A673 (cell line): ENCODE measurements at regions not wholly inside any gene's neighbourhood (a gene's known extent, or its start where the extent isn't known, plus 50 kb on each side); places are given as distances from the start of the nearest gene placed in this dataset.

Experiments used
- BruUV-seq: library from RNA; stranded (reverse); fragments of 400-500 nt; replicated peaks from 2 replicates; lab custom pipeline; 2021; lab: Mats Ljungman, UMichigan
- CTCF ChIA-PET: fragments of 300-600 bp; sonication (Branson Sonifier 250); formaldehyde crosslinking; loops from one replicate; lab custom pipeline; 2022; ENCODE audit warnings: antibody characterized with exemption; lab: Charles Lee
- POLR2A ChIA-PET: fragments of 300-600 bp; sonication (Branson Sonifier 250); formaldehyde crosslinking; loops from one replicate; lab custom pipeline; 2022; ENCODE audit warnings: antibody characterized with exemption; ENCODE audit not compliant: low non-redundant PET; lab: Charles Lee
- DNase-seq: peaks from one replicate; pipeline ENCODE4 v3.0.0-alpha.2; 2015; ENCODE audit warnings: low spot score
- H3K27ac ChIP-seq: fragments of 200-600 bp; sonication (generic); 2 replicates; pipeline ENCODE4 v1.5.1; 2016; ENCODE audit warnings: mixed run types, low read depth, mild to moderate bottlenecking, mixed read lengths, antibody characterized with exemption, low read length; ENCODE audit not compliant: poor library complexity, severe bottlenecking
- H3K27me3 ChIP-seq: fragments of 200-600 bp; sonication (generic); replicated peaks from 2 replicates; pipeline ENCODE4 v1.6.1; 2017; ENCODE audit warnings: mixed run types, low read depth, mild to moderate bottlenecking, mixed read lengths, antibody characterized with exemption, low read length; ENCODE audit not compliant: insufficient read depth, poor library complexity
- H3K36me3 ChIP-seq: fragments of 200-600 bp; sonication (generic); 2 replicates; pipeline ENCODE4 v1.6.1; 2016; ENCODE audit warnings: mixed run types, mild to moderate bottlenecking, mixed read lengths, antibody characterized with exemption, low read length; ENCODE audit not compliant: insufficient read depth, poor library complexity, severe bottlenecking
- H3K4me1 ChIP-seq: fragments of 200-600 bp; sonication (generic); 2 replicates; pipeline ENCODE4 v1.6.1; 2017; ENCODE audit warnings: mixed run types, mild to moderate bottlenecking, mixed read lengths, antibody characterized with exemption, low read length; ENCODE audit not compliant: insufficient read depth, poor library complexity, severe bottlenecking
- H3K4me3 ChIP-seq: fragments of 200-600 bp; sonication (generic); 2 replicates; pipeline ENCODE4 v1.5.1; 2016; ENCODE audit warnings: low read depth, mixed run types, mild to moderate bottlenecking, mixed read lengths, low read length; ENCODE audit not compliant: poor library complexity, severe bottlenecking
- H3K9me3 ChIP-seq: fragments of 200-600 bp; sonication (generic); 2 replicates; pipeline ENCODE4 v1.6.1; 2016; ENCODE audit warnings: mixed run types, low read depth, mild to moderate bottlenecking, mixed read lengths, antibody characterized with exemption, low read length; ENCODE audit not compliant: poor library complexity, severe bottlenecking
- EZH2 ChIP-seq: fragments of 200-600 bp; sonication (generic); IDR thresholded peaks from 2 replicates; pipeline ENCODE4 v1.6.1; 2017; ENCODE audit warnings: borderline replicate concordance, low read depth, mild to moderate bottlenecking, mixed read lengths, antibody characterized with exemption, low read length; ENCODE audit not compliant: poor library complexity, severe bottlenecking
- intact Hi-C: fragments of 100-400 bp; cut with micrococcal nuclease; formaldehyde crosslinking; loops from one replicate; pipeline ENCODE4 v1.10.0; 2022; ENCODE audit not compliant: unreplicated experiment
- TF ChIP-seq, protein P1 (sequence below): fragments of 300-800, 200-600 bp; sonication (generic); conservative IDR thresholded peaks from 2 replicates; pipeline ENCODE4 v1.5.1; 2017; ENCODE audit warnings: low read depth, mild to moderate bottlenecking, antibody characterized with exemption, low read length, moderate library complexity, mixed read lengths

DNA sequence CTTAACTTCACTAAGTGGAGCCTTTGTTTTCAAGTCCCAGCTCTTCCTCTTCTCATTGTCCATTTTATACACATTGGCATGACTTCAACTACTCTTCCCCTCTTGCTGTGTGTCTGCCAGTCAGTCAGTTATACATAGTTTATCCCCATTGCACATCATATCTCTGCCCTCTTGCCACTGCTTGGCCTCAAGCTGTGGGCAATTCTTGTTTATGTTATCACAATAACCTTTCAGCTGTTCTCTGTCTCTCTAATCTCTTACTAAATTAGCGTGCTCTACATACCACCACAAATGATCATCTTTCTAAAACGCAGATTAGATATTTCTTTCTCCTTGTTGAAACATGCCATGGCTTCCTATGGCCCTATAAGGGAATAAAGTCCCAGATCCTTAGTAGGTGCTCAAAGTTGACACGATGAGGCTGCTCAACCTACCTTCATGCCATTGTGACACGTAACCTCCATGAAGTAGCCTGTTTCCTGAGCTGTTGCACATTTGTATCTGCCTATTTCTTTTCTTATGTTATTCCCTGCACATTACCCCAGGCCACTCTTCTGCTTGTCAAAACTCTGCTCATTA is 239.3 kb downstream of the GAS1 start:
- no peak overlapping the region for H3K27ac ChIP-seq
- no peaks in the 10 kb centered on the region for H3K9me3 ChIP-seq
- H3K36me3 ChIP-seq, result no peaks in the 10 kb centered on the region
- no peaks in the 10 kb centered on the region for H3K27me3 ChIP-seq
- BruUV-seq, result no TSS peak
- CTCF ChIA-PET, result no interaction called here
- H3K4me1 ChIP-seq, result no peaks in the 10 kb centered on the region
- no peak for TF ChIP-seq EZH2
- TF ChIP-seq, protein P1, sequence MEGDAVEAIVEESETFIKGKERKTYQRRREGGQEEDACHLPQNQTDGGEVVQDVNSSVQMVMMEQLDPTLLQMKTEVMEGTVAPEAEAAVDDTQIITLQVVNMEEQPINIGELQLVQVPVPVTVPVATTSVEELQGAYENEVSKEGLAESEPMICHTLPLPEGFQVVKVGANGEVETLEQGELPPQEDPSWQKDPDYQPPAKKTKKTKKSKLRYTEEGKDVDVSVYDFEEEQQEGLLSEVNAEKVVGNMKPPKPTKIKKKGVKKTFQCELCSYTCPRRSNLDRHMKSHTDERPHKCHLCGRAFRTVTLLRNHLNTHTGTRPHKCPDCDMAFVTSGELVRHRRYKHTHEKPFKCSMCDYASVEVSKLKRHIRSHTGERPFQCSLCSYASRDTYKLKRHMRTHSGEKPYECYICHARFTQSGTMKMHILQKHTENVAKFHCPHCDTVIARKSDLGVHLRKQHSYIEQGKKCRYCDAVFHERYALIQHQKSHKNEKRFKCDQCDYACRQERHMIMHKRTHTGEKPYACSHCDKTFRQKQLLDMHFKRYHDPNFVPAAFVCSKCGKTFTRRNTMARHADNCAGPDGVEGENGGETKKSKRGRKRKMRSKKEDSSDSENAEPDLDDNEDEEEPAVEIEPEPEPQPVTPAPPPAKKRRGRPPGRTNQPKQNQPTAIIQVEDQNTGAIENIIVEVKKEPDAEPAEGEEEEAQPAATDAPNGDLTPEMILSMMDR, result no peak
- no peak overlapping the region for H3K4me3 ChIP-seq
- no peak for DNase-seq
- POLR2A ChIA-PET, result no interaction called here
- intact Hi-C loops, result no loop called here

DNA sequence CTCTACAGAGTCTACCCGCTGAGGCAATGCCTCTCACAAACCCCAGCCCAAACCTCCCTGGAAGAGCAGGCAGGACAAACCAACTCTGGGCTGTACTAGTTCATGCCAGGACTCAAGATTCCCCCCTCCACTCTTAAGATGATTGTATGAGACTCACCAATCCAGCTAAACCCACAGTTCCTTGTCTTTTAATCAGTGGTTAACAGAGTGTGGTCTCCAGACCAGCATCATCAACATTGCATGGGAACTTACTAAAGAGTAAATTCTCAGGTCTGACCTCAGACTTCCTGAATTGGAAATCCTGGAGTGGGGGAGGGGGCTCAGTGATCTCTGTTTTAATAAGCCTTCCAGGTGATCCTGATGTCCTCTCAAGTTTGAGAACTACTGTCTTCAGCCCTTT is 240.9 kb downstream of the GAS1 start:
- TF ChIP-seq, protein P1, result no peak
- no peak for TF ChIP-seq EZH2
- DNase-seq, result no peak
- intact Hi-C loops, result no loop called here
- Histone ChIP-seq H3K4me1 (no peaks in the 10 kb centered on the region), H3K27ac (no peak overlapping the region), H3K4me3 (no peak overlapping the region), H3K27me3 (no peaks in the 10 kb centered on the region), H3K9me3 (no peaks in the 10 kb centered on the region), H3K36me3 (no peaks in the 10 kb centered on the region)
- POLR2A ChIA-PET, result no interaction called here
- CTCF ChIA-PET, result no interaction called here
- no TSS peak for BruUV-seq

DNA sequence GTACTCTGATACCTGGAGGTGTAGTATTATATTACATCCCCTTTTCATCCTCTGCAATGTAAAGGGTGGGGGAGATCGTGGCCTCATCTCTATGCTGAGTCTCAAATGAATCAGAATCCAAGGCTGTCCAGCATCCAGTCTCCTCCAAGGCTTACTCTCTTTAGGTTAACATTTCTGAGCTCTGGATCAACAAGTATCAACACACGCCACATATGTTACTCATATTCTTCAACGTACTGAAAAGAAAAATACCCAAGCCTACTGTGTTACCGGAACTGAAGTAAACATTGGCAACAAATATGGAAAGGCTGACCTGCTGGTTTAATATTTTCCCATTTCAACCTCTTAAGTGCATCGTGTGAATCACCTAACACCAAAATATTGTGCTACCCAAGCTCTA is 241.8 kb downstream of the GAS1 start:
- H3K27me3 ChIP-seq, result no peaks in the 10 kb centered on the region
- H3K27ac ChIP-seq, result no peak overlapping the region
- ChIA-PET POLR2A (no interaction called here), CTCF (no interaction called here)
- no peak overlapping the region for H3K4me3 ChIP-seq
- peaks cover 5% of the 10 kb centered on the region for H3K4me1 ChIP-seq
- intact Hi-C loops, result no loop called here
- no peak for DNase-seq
- H3K36me3 ChIP-seq, result no peaks in the 10 kb centered on the region
- no peaks in the 10 kb centered on the region for H3K9me3 ChIP-seq
- BruUV-seq, result no TSS peak
- TF ChIP-seq, protein P1, result no peak
- no peak for TF ChIP-seq EZH2
